ENCODE measurements at regions not wholly inside any gene's neighbourhood (a gene's known extent, or its start where the extent isn't known, plus 50 kb on each side); places are given as distances from the start of the nearest gene placed in this dataset.
"Not testable (repeated sequence)": the region's sequence is repeated elsewhere in the genome, so short reads cannot be mapped to it uniquely, and the experiment has no call there.

DNA sequence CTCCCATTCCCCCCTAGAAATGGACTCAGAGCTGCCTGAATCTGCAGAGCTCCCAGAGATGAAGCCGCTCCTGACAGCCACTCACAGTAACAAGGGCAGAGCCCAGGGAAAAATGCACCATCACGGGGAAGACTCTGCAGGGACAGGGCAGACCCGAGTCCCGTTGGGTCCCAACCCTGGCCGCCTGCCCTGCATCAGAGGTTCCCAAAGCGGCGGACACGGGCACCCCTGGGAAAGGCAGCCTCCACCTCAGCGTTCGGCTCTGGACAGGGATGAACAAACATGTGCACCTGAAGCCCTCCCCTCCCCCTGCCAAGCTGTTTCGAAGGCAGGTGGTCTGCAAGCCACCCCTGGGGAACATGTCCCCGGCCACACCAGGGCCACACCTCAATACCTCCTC is 320.4 kb downstream of the ADGRD1 start:
- Mint-ChIP-seq H3K4me3 (no peak overlapping the region), H3K27ac (no peak overlapping the region), H3K36me3 (no peaks in the 10 kb centered on the region), H3K4me1 (no peaks in the 10 kb centered on the region), H3K9me3 (no peaks in the 10 kb centered on the region), H3K27me3 (ENCODE audit: low read depth) (peaks cover 26% of the 10 kb centered on the region)
- TF ChIP-seq, protein P1, sequence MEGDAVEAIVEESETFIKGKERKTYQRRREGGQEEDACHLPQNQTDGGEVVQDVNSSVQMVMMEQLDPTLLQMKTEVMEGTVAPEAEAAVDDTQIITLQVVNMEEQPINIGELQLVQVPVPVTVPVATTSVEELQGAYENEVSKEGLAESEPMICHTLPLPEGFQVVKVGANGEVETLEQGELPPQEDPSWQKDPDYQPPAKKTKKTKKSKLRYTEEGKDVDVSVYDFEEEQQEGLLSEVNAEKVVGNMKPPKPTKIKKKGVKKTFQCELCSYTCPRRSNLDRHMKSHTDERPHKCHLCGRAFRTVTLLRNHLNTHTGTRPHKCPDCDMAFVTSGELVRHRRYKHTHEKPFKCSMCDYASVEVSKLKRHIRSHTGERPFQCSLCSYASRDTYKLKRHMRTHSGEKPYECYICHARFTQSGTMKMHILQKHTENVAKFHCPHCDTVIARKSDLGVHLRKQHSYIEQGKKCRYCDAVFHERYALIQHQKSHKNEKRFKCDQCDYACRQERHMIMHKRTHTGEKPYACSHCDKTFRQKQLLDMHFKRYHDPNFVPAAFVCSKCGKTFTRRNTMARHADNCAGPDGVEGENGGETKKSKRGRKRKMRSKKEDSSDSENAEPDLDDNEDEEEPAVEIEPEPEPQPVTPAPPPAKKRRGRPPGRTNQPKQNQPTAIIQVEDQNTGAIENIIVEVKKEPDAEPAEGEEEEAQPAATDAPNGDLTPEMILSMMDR (IDR thresholded peaks at IDR 0.05; ENCODE audit: unreplicated experiment): no peak
- no peak for DNase-seq (ENCODE audit: low spot score in 2 of 2, unreplicated experiment in 2 of 2)

DNA sequence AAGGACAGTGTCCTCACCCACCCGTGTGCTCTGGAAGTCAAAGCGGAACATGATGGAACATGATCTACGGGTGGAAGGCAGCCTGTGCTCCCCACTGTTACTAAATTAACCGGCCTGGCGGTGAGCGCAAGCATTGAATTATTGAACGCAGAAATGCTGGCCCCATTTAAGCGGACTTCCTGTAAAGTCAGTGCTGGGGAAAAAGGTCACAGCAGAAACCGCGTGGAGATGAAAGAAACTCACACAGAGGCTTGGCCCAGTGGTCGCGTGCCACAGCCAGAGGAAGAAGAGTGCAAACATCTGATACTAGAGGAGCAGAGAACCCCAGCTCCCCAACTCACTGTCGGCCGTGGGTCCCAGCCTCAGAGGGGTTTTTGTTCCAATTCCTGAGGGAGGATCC is 321.2 kb downstream of the ADGRD1 start:
- peaks cover 29% of the 10 kb centered on the region for H3K27me3 Mint-ChIP-seq (ENCODE audit: low read depth)
- H3K36me3 Mint-ChIP-seq: no peaks in the 10 kb centered on the region
- no peaks in the 10 kb centered on the region for H3K9me3 Mint-ChIP-seq
- TF ChIP-seq, protein P1 (IDR thresholded peaks at IDR 0.05; ENCODE audit: unreplicated experiment): no peak
- H3K4me3 Mint-ChIP-seq: no peak overlapping the region
- DNase-seq (ENCODE audit: low spot score in 2 of 2, unreplicated experiment in 2 of 2): no peak
- no peak overlapping the region for H3K27ac Mint-ChIP-seq
- no peaks in the 10 kb centered on the region for H3K4me1 Mint-ChIP-seq

DNA sequence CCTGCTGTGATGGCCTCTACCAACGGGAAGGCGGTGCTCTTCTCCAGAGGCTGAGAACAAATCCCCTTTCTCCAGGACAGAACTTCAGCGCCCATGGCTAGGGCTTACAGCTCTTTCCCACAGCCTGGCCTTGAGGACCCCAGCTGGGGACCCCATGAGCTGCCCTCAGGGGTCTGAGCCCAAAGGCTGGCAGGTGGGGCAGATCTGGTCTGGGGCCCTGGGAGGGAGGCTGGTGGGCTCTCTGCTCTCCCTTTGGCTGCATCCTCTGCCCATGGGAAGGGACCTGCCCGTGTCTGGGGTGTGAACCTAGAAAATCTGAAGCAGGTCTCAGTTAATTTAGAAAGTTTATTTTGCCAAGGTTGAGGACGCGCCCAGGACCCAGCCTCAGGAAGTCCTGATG is 322.1 kb downstream of the ADGRD1 start:
- Mint-ChIP-seq H3K36me3 (no peaks in the 10 kb centered on the region), H3K27me3 (ENCODE audit: low read depth) (peaks cover 32% of the 10 kb centered on the region), H3K4me1 (no peaks in the 10 kb centered on the region), H3K9me3 (no peaks in the 10 kb centered on the region), H3K27ac (no peak overlapping the region), H3K4me3 (no peak overlapping the region)
- TF ChIP-seq, protein P1 (IDR thresholded peaks at IDR 0.05; ENCODE audit: unreplicated experiment): no peak
- no peak for DNase-seq (ENCODE audit: low spot score in 2 of 2, unreplicated experiment in 2 of 2)

DNA sequence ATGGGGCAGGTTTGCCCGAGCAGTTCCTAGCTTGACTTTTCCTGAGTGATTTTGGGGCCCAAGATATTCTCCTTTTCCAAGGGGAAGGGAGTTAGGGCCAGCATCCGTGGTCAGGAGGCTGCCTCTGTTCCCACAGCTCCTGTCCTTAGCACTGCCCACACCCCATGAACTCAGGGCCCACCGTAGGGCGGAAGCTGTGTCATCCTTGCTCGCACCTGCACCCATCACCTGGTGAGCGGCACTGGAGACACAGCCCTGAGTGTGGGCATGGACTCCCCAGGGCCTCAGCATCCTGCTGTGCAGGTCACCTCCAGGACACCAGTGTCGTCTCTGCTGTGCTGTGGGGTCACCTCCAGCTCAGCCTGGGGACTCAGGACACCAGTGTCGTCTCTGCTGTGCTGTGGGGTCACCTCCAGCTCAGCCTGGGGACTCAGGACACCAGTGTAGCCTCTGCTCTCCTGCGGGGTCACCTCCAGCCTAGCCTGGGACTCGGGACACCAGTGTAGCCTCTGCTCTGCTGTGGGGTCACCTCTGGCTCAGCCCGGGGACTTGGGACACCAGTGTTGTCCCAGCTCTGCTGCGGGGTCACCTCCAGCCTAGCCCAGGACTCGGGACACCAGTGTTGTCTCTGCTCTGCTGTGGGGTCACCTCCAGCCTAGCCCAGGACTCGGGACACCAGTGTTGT is 322.9 kb downstream of the ADGRD1 start:
- TF ChIP-seq, protein P1 (IDR thresholded peaks at IDR 0.05; ENCODE audit: unreplicated experiment): no peak
- Mint-ChIP-seq H3K4me3 (no peak overlapping the region), H3K27ac (no peak overlapping the region), H3K4me1 (no peaks in the 10 kb centered on the region), H3K27me3 (ENCODE audit: low read depth) (peaks cover 35% of the 10 kb centered on the region), H3K9me3 (no peaks in the 10 kb centered on the region), H3K36me3 (no peaks in the 10 kb centered on the region)
- DNase-seq (ENCODE audit: low spot score in 2 of 2, unreplicated experiment in 2 of 2): no peak

DNA sequence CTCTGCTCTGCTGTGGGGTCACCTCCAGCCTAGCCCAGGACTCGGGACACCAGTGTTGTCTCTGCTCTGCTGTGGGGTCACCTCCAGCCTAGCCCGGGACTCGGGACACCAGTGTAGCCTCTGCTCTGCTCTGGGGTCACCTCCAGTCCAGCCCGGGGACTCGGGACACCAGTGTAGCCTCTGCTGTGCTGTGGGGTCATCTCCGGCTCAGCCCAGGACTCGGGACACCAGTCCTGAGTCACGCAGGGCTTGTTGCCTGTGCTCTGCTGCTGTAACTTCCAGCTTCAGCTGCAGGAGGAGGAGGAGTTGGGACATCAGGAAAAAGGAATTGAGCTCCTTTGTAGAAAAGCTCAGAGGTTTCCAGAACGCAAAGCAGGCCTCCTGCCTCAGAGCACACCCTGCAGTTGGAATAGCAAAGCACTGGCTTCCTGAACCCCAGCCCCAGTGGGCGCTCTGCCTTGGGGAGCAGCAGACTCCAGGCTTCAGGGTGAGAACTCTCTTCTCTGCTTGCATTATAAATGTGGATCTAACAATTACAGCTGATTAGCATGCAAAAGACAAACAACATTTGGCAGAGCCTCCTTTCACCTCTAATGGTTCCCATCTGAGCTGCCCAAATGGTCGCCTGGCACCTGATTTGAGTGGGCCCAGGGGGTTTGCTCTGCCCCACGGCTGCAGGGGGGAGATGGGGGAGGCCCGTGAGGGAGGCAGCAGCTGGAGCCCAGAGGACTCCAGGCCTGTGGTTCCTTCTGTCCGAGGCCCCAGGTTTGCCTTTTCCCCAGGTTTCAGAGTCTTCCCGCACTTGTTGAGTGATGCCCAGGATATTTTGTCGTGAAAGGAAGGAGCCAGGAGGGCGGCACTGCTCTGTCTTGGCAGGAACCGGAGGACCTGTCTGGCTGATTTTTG is 323.7 kb downstream of the ADGRD1 start:
- H3K36me3 Mint-ChIP-seq; H3K4me1 Mint-ChIP-seq; H3K9me3 Mint-ChIP-seq; H3K27ac Mint-ChIP-seq; DNase-seq (ENCODE audit: low spot score in 2 of 2, unreplicated experiment in 2 of 2); H3K4me3 Mint-ChIP-seq: not testable (repeated sequence)
- peaks cover 35% of the 10 kb centered on the region for H3K27me3 Mint-ChIP-seq (ENCODE audit: low read depth)

DNA sequence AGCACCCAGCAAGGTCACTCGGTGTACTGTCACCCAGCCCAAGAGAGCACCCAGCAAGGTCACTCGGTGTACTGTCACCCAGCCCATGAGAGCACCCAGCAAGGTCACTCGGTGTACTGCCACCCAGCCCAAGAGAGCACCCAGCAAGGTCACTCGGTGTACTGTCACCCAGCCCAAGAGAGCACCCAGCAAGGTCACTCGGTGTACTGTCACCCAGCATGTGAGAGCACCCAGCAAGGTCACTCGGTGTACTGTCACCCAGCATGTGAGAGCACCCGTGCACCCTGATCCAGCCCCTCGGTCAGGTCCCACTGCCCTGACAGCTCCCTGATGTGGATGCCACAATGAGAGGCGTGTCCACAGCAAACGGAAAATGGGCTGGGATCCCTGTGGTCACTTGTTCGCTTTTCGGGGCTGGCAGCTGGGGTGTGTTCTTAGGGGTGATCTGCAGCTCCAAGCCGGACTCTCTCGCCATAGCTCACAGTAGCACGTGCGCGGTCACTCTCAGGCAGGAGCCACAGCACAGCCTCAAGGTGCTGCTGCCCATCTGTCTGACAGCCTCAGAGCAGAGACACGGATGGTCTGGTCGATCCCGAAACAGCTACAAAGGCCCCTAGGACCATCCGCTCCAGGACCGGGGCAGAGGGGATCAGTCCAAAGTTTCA is 324.9 kb downstream of the ADGRD1 start:
- DNase-seq (ENCODE audit: low spot score in 2 of 2, unreplicated experiment in 2 of 2); H3K4me1 Mint-ChIP-seq; H3K27ac Mint-ChIP-seq; H3K9me3 Mint-ChIP-seq; H3K36me3 Mint-ChIP-seq; H3K4me3 Mint-ChIP-seq: not testable (repeated sequence)
- peaks cover 29% of the 10 kb centered on the region for H3K27me3 Mint-ChIP-seq (ENCODE audit: low read depth)
